ENCODE measurements at regions not wholly inside any gene's neighbourhood (a gene's known extent, or its start where the extent isn't known, plus 50 kb on each side); places are given as distances from the start of the nearest gene placed in this dataset.
"Not testable (repeated sequence)": the region's sequence is repeated elsewhere in the genome, so short reads cannot be mapped to it uniquely, and the experiment has no call there.

GRCh38 chr4:24212642-24213041, 322.8 kb upstream of the PPARGC1A start:
- no peak for FAIRE-seq
- no peak for DNase-seq (ENCODE audit: insufficient read length, low spot score)

- FAIRE-seq (no peak), DNase-seq (ENCODE audit: insufficient read length, low spot score) (no peak)
Observed at GRCh38 chr4:24211856-24212255, 322.0 kb upstream of the PPARGC1A start.

- FAIRE-seq (no peak), DNase-seq (ENCODE audit: insufficient read length, low spot score) (no peak)
Observed at GRCh38 chr4:24210332-24210902, 320.6 kb upstream of the PPARGC1A start.

GRCh38 chr4:24209906-24210305, 320.1 kb upstream of the PPARGC1A start:
- FAIRE-seq (no peak), DNase-seq (ENCODE audit: insufficient read length, low spot score) (no peak)

GRCh38 chr4:24209131-24209530, 319.3 kb upstream of the PPARGC1A start:
- DNase-seq (ENCODE audit: insufficient read length, low spot score): no peak
- no peak for FAIRE-seq

GRCh38 chr4:24208691-24209090, 318.8 kb upstream of the PPARGC1A start:
- DNase-seq (ENCODE audit: insufficient read length, low spot score): no peak
- no peak for FAIRE-seq

- DNase-seq (ENCODE audit: insufficient read length, low spot score); FAIRE-seq: not testable (repeated sequence)
Observed at GRCh38 chr4:24204708-24205107, 314.9 kb upstream of the PPARGC1A start.

- FAIRE-seq (no peak), DNase-seq (ENCODE audit: insufficient read length, low spot score) (no peak)
Observed at GRCh38 chr4:24203926-24204325, 314.1 kb upstream of the PPARGC1A start.

- FAIRE-seq: no peak
- DNase-seq (ENCODE audit: insufficient read length, low spot score): no peak
Observed at GRCh38 chr4:24202579-24202978, 312.7 kb upstream of the PPARGC1A start.

GRCh38 chr4:24197955-24198354, 308.1 kb upstream of the PPARGC1A start:
- no peak for FAIRE-seq
- DNase-seq (ENCODE audit: insufficient read length, low spot score): no peak

- no peak for FAIRE-seq
- DNase-seq (ENCODE audit: insufficient read length, low spot score): no peak
Observed at GRCh38 chr4:24196785-24197184, 306.9 kb upstream of the PPARGC1A start.

- no peak for FAIRE-seq
Observed at GRCh38 chr4:24195991-24196736, 306.3 kb upstream of the PPARGC1A start.

GRCh38 chr4:24192018-24192641, 302.3 kb upstream of the PPARGC1A start:
- DNase-seq (ENCODE audit: insufficient read length, low spot score) (no peak), FAIRE-seq (no peak)

More at GRCh38 chr4:24195991-24196736, 306.3 kb upstream of the PPARGC1A start:
- DNase-seq (ENCODE audit: insufficient read length, low spot score): no peak

GRCh38 chr4:24190761-24191695, 301.2 kb upstream of the PPARGC1A start:
- DNase-seq (ENCODE audit: insufficient read length, low spot score): no peak
- FAIRE-seq: no peak

- DNase-seq (ENCODE audit: insufficient read length, low spot score) (no peak), FAIRE-seq (no peak)
Observed at GRCh38 chr4:24188459-24188858, 298.6 kb upstream of the PPARGC1A start.

GRCh38 chr4:24186466-24186865, 296.6 kb upstream of the PPARGC1A start:
- FAIRE-seq (no peak), DNase-seq (ENCODE audit: insufficient read length, low spot score) (no peak)

- DNase-seq (ENCODE audit: insufficient read length, low spot score) (no peak), FAIRE-seq (no peak)
Observed at GRCh38 chr4:24181005-24181404, 291.2 kb upstream of the PPARGC1A start.

GRCh38 chr4:24180586-24180985, 290.7 kb upstream of the PPARGC1A start:
- DNase-seq (ENCODE audit: insufficient read length, low spot score): no peak
- FAIRE-seq: no peak

GRCh38 chr4:24179201-24179840, 289.5 kb upstream of the PPARGC1A start:
- no peak for DNase-seq (ENCODE audit: insufficient read length, low spot score)
- no peak for FAIRE-seq

- FAIRE-seq; DNase-seq (ENCODE audit: insufficient read length, low spot score): not testable (repeated sequence)
Observed at GRCh38 chr4:24177443-24177842, 287.6 kb upstream of the PPARGC1A start.
